H7 (cell line): ENCODE measurements at regions not wholly inside any gene's neighbourhood (a gene's known extent, or its start where the extent isn't known, plus 50 kb on each side); places are given as distances from the start of the nearest gene placed in this dataset.

Experiments
- DNase-seq: peaks from one replicate; pipeline ENCODE4 v3.0.0; 2012
- H3K27me3 ChIP-seq: 2 replicates; pipeline ENCODE4 v1.6.0; 2011; ENCODE audit warnings: mild to moderate bottlenecking, low read length; ENCODE audit not compliant: control insufficient read depth, insufficient read depth
- H3K36me3 ChIP-seq: replicated peaks from 2 replicates; pipeline ENCODE4 v1.5.1; 2011; ENCODE audit warnings: low read length; ENCODE audit not compliant: control insufficient read depth, insufficient read depth
- H3K4me3 ChIP-seq: 2 replicates; pipeline ENCODE4 v1.5.1; 2011; ENCODE audit warnings: low read depth, mild to moderate bottlenecking, control low read depth, low read length, moderate library complexity; ENCODE audit not compliant: insufficient read depth

DNA sequence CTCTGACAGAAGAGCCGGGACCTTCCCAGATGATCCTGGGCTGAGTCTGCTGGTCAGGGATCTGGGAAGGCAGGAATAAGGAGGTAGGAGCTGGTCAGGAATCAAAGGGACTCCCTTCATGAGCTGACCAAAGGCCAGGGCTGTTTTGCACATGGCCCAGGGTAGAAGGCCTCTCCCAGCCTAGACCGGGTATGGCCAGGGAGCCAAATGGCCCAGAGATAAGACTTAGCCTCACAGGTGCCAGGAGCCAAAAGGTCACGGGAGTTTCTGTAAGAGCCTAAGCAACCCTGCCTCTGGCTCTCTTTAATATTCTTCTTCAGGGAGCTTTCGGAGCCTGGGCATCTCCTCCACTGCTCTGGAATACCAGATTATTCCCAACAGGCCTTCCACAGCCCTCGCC is 191.3 kb upstream of the PWP1 start:
- H3K36me3 ChIP-seq = no peaks in the 10 kb centered on the region
- no peak for DNase-seq
- no peak overlapping the region for H3K4me3 ChIP-seq
- H3K27me3 ChIP-seq = no peaks in the 10 kb centered on the region

DNA sequence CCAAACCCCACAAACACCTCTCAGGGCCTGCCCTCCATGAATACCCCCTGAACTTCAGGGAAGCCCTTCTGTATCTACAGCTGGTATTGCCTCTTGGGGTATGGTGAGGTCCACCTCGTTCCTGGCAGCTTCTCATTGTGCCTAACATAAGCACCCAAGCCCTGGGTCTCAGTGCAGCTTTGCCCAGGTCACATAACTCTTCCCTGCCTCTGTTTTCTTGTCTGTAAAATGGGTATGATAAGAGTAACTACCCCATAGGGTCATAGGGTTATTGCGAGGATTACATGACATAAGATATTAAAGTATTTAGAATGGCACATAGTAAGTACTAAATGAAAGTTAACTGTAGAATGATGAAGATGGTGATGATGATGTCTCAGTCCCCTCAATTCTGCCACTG is 190.0 kb upstream of the PWP1 start:
- H3K4me3 ChIP-seq = no peak overlapping the region
- no peak for DNase-seq
- H3K36me3 ChIP-seq = no peaks in the 10 kb centered on the region
- no peaks in the 10 kb centered on the region for H3K27me3 ChIP-seq

DNA sequence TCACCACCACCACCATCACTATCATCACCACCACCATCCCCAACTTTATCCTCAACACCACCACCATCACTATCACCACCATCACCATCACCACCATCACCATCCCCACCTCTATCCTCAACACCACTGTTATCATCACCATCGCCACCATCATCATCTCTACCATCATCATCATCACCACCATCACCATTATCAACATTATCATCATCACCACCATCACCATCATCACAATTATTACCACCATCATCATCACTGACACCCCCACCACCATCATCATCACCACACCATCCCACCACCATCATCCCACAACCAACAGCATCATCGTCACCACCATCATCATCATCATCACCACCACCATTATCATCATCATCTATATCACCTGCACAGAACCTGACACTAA is 188.4 kb upstream of the PWP1 start:
- Histone ChIP-seq H3K36me3 (no peaks in the 10 kb centered on the region), H3K27me3 (no peaks in the 10 kb centered on the region), H3K4me3 (no peak overlapping the region)
- no peak for DNase-seq

DNA sequence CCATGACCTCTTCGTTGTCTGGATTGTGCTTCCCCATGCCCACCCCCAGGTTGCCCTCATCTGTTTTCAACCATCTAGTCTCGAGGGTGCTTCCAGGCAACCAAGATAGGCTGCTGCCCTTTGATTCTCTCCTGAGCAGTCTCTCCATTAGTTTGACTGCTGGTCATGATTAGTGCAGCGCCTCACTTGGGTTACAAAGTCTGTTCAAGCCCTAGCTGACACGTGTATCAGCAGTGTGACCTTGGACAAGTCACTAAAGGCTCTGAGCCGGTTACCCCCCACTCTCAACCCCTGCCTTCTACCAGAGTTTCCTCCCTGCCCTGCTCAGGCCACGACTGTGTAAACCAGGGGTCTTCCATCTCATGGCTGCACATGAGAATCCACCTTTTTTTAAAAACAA is 185.3 kb upstream of the PWP1 start:
- H3K27me3 ChIP-seq = no peaks in the 10 kb centered on the region
- H3K36me3 ChIP-seq = no peaks in the 10 kb centered on the region
- no peak overlapping the region for H3K4me3 ChIP-seq
- DNase-seq = no peak

DNA sequence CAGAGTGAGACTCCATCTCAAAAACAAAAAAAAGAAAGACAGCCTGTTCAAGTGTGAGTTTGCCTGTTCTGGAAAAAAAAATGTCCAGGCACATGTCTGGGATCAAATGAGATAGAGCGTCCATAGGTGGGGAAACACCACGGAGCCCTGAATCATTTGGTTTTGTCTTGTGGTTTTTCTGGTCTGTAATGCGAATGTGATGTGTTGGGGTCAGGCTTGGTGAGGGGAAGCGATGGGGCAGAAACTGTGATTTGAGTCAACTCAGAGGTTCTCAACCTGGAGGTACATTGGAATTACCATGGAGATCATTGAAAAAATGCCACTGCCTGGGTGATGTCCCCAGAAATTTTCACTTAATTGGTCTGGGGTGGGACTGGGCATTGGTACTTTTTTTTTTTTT is 183.9 kb upstream of the PWP1 start:
- Histone ChIP-seq H3K4me3 (no peak overlapping the region), H3K36me3 (no peaks in the 10 kb centered on the region), H3K27me3 (no peaks in the 10 kb centered on the region)
- DNase-seq = no peak

DNA sequence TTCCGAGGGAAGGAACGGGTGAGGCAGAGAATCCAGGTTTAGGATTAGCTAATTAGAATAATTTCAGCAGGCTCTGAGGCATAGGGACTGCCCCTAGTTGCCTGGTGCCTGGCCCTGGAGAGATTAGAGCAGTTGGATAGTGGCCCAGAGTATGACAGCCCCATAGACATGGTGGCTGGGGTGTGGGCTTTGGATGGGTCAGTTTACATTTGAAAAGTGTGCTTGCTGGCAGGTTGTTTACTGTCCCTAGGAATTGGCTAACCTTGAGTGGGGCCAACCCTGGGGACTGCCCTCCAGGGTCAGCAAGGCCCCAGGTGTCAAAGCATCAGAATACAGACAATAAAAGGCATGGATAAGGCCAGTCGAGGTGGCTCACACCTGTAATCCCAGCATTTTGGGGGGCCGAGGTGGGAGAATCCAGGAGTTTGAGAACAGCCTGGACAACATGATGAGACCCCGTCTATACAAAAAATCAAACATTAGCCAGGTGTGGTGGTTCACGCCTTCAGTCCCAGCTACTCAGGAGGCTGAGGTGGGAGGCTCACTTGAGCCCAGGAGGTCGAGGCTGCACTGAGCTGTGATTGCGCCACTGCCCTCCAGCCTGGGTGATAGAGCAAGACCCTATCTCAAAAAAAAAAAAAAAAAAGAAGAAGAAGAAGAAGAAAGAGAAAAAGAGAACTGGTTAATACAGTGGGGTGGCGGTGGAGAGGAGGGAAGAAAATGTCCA is 182.3 kb upstream of the PWP1 start:
- Histone ChIP-seq H3K36me3 (no peaks in the 10 kb centered on the region), H3K27me3 (no peaks in the 10 kb centered on the region), H3K4me3 (no peak overlapping the region)
- no peak for DNase-seq

DNA sequence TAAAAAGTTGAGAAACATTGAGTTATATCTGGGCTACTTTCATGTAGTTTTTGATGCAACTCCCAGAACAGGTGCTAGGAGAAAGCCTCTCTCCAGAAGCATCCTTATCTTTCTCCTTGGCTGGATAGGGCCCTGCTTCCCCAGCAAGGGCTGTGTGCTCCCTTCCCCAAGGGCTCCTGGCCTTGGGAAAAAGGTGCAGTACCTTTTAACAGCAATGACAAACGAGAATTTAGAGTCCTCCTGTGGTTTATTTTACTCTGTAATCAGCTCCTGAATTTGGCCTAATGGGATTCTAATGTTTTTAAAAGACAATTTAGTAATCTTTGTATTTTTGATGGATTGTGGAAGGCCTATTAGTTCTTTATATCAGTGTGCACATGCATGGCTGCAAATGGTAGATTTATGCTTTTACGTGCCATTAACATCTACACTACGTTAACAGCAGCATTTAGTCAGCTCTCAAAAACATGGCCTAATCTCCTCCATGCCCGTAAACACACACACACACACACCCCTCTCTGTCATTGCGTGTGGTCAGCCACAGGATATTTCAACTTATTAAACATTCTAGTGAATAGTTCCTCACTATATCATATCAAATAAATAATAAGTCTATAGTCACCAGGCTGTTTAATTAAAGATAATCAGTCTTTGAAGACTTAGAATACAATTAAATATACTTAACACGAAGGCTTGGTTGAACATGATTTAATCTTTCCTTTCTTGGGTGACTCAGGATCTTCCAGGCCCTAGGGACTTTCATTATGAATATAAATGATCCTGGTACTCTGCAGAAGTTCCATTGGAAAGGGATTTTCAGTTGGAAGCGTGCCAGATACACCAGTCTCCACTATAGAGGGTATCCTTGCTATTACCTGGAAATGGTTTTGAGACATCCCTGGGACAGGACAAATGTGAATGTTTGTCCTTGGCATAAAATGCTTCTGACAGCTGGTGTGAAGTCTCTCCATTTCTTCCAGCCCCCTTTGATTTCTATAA is 181.4 kb upstream of the PWP1 start:
- no peaks in the 10 kb centered on the region for H3K36me3 ChIP-seq
- no peaks in the 10 kb centered on the region for H3K27me3 ChIP-seq
- DNase-seq = no peak
- H3K4me3 ChIP-seq = no peak overlapping the region

DNA sequence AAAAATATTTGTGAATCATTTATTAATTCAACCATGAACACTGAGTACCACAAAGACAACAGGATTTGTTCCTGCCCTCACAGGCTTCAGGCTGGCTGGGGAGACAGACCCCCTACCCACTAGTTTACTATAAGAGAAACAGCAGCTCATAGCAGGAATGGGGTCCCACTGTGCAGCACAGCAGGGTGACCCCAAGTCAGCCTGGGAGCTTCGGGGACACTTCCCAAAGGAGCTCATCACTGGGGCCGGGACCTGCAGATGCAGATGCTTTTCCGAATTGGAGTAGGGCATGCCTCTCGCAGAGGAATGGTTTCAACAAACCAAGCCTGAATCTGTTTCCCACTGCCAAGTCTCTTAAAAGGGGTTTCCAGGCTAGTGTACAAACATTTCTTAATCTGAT is 176.2 kb upstream of the PWP1 start:
- no peak overlapping the region for H3K4me3 ChIP-seq
- no peaks in the 10 kb centered on the region for H3K36me3 ChIP-seq
- no peak for DNase-seq

DNA sequence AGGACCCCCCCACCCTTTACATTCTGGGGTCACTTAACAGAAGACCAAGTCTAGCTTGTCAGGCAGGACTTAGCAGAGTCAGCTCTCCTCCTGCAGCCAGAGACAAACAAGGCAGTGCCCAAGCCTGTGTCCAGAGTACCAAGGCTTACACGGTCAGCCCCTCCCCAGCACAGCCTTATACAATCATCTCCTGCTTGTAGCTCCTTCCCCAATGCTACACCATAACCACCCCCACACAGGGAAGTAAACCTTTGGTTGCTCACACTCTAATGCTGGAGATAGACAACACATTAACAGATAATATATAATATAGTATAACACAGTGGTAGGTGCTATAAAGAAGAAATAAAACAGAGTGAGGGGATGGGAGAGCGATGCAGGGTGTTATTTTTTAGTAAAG is 175.4 kb upstream of the PWP1 start:
- DNase-seq = no peak
- Histone ChIP-seq H3K4me3 (no peak overlapping the region), H3K27me3 (no peaks in the 10 kb centered on the region), H3K36me3 (no peaks in the 10 kb centered on the region)

More for the DNA sequence above, 176.2 kb upstream of the PWP1 start:
- H3K27me3 ChIP-seq = no peaks in the 10 kb centered on the region

DNA sequence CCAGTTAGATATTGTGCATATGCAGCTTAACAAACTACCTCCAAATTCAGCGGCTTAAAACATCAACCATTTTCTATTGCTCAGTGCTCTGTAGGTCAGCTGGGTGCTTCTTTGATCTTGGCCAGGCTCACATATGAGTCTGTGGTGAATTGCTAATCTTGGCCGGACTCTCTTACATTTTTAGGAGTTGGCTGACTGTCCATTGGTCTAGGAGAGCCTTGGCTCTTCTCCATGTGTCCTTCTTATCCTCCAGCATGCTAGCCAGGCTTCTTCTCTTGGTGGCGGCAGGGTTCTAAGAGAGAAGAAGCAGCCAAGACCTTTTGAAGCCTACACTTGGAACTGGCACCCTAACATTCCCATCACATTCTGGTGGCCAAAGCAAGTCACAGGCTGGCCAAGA is 174.3 kb upstream of the PWP1 start:
- no peaks in the 10 kb centered on the region for H3K27me3 ChIP-seq
- DNase-seq = no peak
- no peaks in the 10 kb centered on the region for H3K36me3 ChIP-seq
- no peak overlapping the region for H3K4me3 ChIP-seq

DNA sequence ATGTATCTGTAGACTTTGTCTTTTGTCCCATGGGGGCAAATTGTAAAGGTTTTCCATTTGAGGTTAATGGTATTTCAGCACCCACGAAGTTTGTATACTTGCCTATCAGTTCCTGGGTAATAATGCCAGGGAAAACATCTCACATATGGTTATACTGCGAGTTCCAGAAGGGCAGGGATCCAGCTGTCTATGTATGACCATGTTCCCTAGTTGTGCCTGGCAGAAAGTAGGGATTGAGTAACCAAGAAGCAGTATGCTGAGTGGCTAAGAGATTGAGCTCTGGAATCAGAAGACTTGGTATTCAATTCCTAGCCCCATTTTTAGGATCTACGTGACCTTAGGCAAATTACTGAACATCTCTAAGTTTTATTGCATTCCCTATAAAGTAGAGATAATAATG is 173.2 kb upstream of the PWP1 start:
- no peak for DNase-seq
- Histone ChIP-seq H3K27me3 (no peaks in the 10 kb centered on the region), H3K4me3 (no peak overlapping the region), H3K36me3 (no peaks in the 10 kb centered on the region)

DNA sequence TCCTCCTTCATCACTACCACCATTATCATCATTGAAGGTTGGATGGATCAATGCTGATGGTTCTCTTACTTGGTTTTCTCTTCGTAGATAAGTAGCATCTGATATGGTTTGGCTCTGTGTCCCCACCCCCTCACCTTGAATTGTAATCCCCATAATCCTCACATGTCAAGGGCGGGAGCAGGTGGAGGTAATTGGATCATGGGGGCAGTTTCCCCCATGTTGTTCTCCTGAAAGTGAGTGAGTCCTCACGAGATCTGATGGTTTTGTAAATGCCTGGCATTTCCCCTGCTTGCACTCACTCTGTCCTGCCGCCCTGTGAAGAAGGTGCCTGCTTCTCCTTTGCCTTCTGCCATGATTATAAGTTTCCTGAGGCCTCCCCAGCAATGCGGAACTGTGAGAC is 172.4 kb upstream of the PWP1 start:
- H3K36me3 ChIP-seq = no peaks in the 10 kb centered on the region
- DNase-seq = no peak
- no peak overlapping the region for H3K4me3 ChIP-seq
- H3K27me3 ChIP-seq = no peaks in the 10 kb centered on the region

DNA sequence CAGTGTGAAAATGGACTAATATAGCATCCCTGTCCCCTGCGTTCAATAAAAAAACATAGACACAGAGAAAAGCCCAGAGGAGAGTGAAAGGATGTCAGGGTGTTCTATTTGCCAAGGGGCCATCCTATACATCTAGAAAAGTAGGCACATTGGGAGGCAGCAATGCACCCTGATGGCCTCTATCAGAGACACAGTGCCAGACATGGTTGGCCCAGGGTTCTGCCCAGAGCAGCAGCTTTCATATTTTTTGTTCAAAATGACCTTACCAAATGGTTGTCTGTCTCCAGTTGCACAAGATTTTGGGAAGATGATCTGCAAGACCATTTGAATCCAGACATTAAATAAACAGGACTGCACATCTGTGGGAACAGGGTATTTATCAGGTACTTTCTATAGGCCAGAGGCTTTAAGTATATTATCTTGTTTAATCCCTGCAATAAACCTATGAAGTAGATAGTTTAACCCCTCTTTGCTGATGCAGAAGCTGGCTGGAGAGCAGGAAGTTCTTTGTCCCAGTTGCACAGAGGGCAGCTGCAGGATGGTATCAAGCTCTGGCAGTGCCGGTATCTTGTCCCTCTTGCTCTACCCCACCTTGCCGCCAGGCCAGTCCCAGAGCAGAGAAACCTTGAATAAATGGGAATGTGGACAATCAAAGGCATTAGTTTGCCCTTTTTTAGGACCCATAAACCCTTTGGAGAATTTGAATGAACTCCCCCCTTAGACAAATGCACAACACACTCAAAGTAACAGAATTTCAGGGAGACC is 171.8 kb upstream of the PWP1 start:
- Histone ChIP-seq H3K27me3 (no peaks in the 10 kb centered on the region), H3K36me3 (no peaks in the 10 kb centered on the region), H3K4me3 (no peak overlapping the region)
- DNase-seq = no peak

DNA sequence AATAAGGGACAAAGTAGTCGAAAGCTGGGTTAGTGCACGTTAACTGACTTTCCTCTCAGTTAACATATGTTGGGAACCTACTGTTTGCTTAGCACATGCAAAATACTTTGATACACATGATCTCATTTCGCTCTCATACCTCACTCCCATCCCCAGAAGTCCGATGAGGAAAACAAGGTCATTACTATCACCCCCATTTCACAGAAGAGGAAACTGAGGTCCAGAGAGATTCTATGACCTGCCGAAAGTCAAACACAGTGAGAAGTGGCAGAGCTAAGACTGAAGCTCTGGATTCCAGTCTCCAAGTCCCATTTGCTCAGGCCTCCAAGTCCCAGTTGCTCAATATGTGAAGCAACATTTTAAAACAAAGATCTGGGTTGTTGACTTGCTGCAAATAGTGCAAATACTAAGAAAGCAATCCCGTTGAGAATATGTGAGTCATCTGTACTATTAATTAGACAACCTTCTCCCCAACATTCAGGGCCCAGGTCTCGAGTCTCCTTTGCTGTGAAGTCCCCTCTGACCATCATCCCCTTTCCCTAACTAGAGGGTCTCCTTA is 170.6 kb upstream of the PWP1 start:
- Histone ChIP-seq H3K36me3 (no peaks in the 10 kb centered on the region), H3K4me3 (no peak overlapping the region), H3K27me3 (no peaks in the 10 kb centered on the region)
- DNase-seq = no peak
